Mesodermal cell (in vitro differentiated cells): ENCODE measurements at regions not wholly inside any gene's neighbourhood (a gene's known extent, or its start where the extent isn't known, plus 50 kb on each side); places are given as distances from the start of the nearest gene placed in this dataset.
"Not testable (repeated sequence)": the region's sequence is repeated elsewhere in the genome, so short reads cannot be mapped to it uniquely, and the experiment has no call there.

Experiments used
- H3K27ac ChIP-seq: 2 replicates; pipeline ENCODE4 v1.7.0; 2013; ENCODE audit warnings: mild to moderate bottlenecking, low read depth, low read length, moderate library complexity; ENCODE audit not compliant: severe bottlenecking
- H3K36me3 ChIP-seq: 2 replicates; pipeline ENCODE4 v1.7.1; 2013; ENCODE audit warnings: mild to moderate bottlenecking, low read length, moderate library complexity; ENCODE audit not compliant: control insufficient read depth, insufficient read depth
- H3K4me1 ChIP-seq: one replicate; pipeline ENCODE4 v1.7.1; 2013; ENCODE audit warnings: mild to moderate bottlenecking, low read length; ENCODE audit not compliant: insufficient read depth, control insufficient read depth, poor library complexity, severe bottlenecking
- H3K4me3 ChIP-seq: 2 replicates; pipeline ENCODE4 v1.7.0; 2013; ENCODE audit warnings: low read length, control low read depth, mild to moderate bottlenecking; ENCODE audit not compliant: insufficient read depth, poor library complexity, severe bottlenecking; ENCODE audit errors: extremely low read depth
- H3K9me3 ChIP-seq: 2 replicates; pipeline ENCODE4 v1.7.1; 2013; ENCODE audit warnings: mild to moderate bottlenecking, low read length, moderate library complexity; ENCODE audit not compliant: control insufficient read depth
- WGBS, 2 experiments: methylation state at CpG; one replicate each; pipeline ENCODE4 v1.1.5; 2013; ENCODE audit warnings: missing lambda C conversion rate in 2 of 2; ENCODE audit not compliant: insufficient coverage in 2 of 2; 5-methylcytosine and 5-hydroxymethylcytosine counted together

DNA sequence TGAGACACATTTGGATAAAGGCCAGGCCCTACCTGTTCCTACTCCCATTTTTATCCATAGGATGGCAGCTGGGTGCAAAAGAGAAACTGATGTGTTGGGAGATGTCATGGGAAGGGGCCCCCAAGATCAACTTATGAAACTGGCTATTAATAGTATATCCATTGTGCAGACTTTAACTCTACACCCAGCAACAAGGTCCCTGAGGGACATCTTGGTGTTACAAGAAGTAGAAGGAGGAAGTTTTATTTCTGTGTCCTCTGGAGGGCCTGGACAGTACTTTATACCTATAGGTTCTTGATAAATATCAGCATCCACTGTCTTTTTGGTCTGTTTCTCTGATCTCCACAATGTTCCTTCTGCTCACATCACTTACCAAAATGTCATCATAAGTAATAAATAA is 84.6 kb downstream of the BTG1 start:
- Histone ChIP-seq H3K27ac (no peak overlapping the region), H3K4me1 (peaks cover 12% of the 10 kb centered on the region), H3K9me3 (no peaks in the 10 kb centered on the region), H3K4me3 (no peak overlapping the region), H3K36me3 (no peaks in the 10 kb centered on the region)

DNA sequence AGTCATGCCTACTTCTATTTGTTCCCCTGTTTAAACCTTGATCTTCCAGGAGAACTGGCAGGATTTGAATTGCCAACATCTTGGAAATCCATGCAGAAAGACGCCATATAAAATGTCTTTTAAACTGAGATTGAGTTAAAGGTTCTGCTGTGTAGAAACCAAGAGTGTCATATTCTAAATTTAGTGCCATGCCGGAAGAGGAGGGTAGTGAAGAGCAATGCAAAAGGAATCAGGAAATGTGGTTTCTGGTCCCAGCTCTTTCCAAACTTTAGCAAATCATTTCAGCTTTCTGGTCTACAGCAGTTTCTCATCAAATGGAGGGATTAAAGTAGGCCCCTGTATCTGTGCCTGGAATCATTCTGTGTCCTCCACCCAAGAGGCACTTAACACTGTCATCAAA is 85.7 kb downstream of the BTG1 start:
- Histone ChIP-seq H3K4me3 (no peak overlapping the region), H3K9me3 (no peaks in the 10 kb centered on the region), H3K36me3 (no peaks in the 10 kb centered on the region), H3K27ac (no peak overlapping the region), H3K4me1 (peaks cover 7% of the 10 kb centered on the region)
- WGBS, 2 experiments = 81 to 92% methylated on average over 2 of the region's 2 CpGs

DNA sequence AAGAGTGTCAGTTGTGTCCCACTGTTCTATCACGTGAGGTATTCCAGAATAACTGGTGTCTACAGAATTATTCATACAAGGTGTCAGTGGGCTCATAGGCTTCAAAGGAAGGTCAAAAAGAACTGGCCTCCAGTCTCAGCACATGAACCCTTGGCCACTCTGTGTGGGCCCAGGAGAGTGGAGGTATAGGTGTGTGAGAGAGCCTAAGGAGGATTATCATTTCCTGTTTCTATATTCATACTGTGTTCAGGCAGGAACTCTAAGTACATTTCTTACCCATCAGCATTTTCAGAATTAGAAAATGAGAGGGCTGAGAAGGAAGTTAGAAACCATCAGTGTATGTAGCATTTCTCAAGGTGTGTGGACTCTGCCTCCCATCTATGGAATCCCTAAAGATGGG is 87.0 kb downstream of the BTG1 start:
- 86% methylated on average over 1 of the region's 1 CpG; no CpG with 5 or more reads in 1 of the 2 experiments for WGBS, 2 experiments
- peaks cover 7% of the 10 kb centered on the region for H3K4me1 ChIP-seq
- H3K4me3 ChIP-seq = no peak overlapping the region
- no peaks in the 10 kb centered on the region for H3K9me3 ChIP-seq
- no peaks in the 10 kb centered on the region for H3K36me3 ChIP-seq
- no peak overlapping the region for H3K27ac ChIP-seq

DNA sequence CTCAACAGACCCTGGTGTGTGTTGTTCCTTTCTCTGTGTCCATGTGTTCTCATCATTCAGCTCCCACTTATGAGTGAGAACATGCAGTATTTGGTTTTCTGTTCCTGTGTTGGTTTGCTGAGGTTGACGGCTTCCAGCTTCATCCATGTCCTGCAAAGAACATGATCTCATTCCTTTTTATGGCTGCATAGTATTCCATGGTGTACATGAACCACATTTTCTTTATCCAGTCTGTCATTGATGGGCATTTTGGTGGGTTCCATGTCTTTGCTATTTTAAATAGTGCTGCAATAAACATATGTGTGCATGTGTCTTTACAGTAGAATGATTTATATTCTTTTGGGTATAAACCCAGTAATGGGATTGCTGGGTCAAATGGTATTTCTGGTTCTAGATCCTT is 88.9 kb downstream of the BTG1 start:
- not testable (repeated sequence) for H3K9me3 ChIP-seq, H3K4me3 ChIP-seq, H3K4me1 ChIP-seq, H3K27ac ChIP-seq, H3K36me3 ChIP-seq
- 75% methylated on average over 1 of the region's 1 CpG; no CpG with 5 or more reads in 1 of the 2 experiments for WGBS, 2 experiments

DNA sequence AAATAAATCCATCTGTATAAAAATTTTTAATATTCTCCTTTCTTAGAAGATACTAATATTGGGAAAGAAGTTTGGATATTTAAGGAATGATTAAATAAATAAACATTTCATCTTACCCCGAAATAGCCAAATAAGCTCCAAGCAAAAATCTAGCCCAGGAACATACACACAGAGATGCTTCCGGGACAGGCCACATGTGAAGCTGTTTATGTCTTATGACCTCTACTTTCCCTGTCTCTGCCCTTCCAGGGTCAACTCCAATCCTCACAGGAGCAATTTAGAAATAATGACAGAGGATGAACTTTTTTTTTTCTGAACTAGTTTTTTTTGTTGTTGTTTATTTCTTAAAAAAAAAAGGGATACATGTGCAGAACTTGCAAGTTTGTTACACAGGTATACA is 89.4 kb downstream of the BTG1 start:
- no peaks in the 10 kb centered on the region for H3K9me3 ChIP-seq
- H3K4me1 ChIP-seq = peaks cover 7% of the 10 kb centered on the region
- no peak overlapping the region for H3K27ac ChIP-seq
- H3K36me3 ChIP-seq = no peaks in the 10 kb centered on the region
- no peak overlapping the region for H3K4me3 ChIP-seq
- WGBS, 2 experiments = no CpG with 5 or more reads among the region's 2 CpGs

DNA sequence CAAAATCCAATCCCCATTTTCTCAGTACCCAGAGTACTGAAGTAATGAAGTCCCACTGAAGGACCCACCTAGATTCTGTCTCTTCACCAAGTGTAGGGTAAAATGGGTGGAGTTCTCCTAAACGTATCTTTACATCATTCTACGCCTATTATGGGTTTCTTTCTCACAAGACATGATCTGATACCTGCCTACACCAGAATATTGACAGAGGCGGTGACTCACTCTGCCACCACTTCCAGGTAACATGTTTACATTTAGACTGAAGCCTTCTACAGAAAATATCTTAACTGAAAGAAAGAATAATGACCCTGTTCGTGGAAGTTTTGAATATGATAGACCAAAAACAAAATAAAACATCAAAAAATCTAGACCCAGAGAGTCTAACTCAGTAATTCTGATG is 89.8 kb downstream of the BTG1 start:
- H3K9me3 ChIP-seq = no peaks in the 10 kb centered on the region
- peaks cover 7% of the 10 kb centered on the region for H3K4me1 ChIP-seq
- H3K27ac ChIP-seq = no peak overlapping the region
- H3K4me3 ChIP-seq = no peak overlapping the region
- H3K36me3 ChIP-seq = no peaks in the 10 kb centered on the region
- 80 to 100% methylated on average over 2 of the region's 4 CpGs for WGBS, 2 experiments

DNA sequence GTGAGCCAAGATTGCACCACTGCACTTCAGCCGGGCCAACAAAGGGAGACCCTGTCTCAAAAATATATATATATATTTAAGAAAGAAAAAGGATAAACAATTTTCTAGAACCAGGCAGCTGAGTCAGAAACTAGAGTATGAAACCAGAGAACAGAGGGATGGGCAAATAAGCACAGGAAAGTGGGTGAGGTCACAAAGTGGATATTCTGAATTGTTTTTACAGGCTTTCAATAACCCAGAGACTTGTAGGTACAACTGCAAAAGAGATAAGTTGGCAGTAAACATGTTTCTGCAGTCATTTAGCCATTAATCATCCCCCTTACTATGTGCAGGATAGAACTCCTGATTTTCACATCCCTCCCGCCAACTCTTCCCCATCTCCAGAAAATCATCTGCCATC is 94.2 kb downstream of the BTG1 start:
- H3K36me3 ChIP-seq = no peaks in the 10 kb centered on the region
- H3K4me1 ChIP-seq = no peaks in the 10 kb centered on the region
- no peak overlapping the region for H3K27ac ChIP-seq
- H3K4me3 ChIP-seq = no peak overlapping the region
- H3K9me3 ChIP-seq = no peaks in the 10 kb centered on the region
- 89 to 100% methylated on average over 1 of the region's 2 CpGs for WGBS, 2 experiments

DNA sequence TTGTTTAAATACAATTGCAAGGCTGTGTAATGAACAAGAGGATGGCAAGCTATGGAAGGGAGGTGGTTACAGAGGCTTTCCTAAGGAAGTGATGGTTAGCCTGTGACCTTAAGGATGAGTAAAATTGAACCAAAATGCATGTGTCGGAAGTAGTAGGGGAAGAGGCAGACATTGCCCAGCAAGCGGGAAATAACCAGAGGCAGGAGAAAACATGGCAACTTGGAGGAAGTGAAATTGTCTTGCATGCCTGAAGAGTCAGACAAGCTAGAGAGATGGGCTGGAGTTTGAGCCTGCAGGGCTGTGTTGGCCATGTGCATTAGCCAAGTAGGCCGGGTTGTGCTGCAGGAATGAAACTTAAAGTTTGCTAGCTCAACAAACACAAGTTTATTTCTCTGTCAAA is 96.2 kb downstream of the BTG1 start:
- H3K36me3 ChIP-seq = no peaks in the 10 kb centered on the region
- 82 to 91% methylated on average over 2 to 3 of the region's 3 CpGs for WGBS, 2 experiments
- no peak overlapping the region for H3K4me3 ChIP-seq
- H3K9me3 ChIP-seq = no peaks in the 10 kb centered on the region
- no peaks in the 10 kb centered on the region for H3K4me1 ChIP-seq
- no peak overlapping the region for H3K27ac ChIP-seq

DNA sequence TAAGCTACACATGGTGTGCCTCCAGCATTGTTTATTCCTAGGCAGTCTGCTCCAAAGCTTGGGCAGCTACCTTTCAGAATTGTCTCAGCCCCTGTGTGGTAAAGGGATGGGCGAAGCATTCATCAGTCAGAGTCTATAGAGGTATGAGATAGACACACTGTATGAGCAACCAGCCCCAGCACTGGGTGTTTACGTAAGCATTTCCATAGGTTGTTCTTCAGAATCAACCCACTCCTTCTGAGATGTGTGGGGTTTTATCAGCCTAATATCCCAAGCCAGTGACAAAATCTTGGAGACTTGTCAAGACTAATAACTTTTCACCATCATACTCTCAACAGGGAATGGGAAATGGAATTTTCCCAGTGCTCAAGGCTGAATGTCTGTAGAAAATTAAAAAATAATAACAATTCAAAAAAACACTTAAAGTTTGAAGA is 98.2 kb downstream of the BTG1 start:
- Histone ChIP-seq H3K4me1 (no peaks in the 10 kb centered on the region), H3K27ac (no peak overlapping the region), H3K9me3 (no peaks in the 10 kb centered on the region), H3K4me3 (no peak overlapping the region), H3K36me3 (no peaks in the 10 kb centered on the region)
- 83 to 100% methylated on average over 1 of the region's 2 CpGs for WGBS, 2 experiments

DNA sequence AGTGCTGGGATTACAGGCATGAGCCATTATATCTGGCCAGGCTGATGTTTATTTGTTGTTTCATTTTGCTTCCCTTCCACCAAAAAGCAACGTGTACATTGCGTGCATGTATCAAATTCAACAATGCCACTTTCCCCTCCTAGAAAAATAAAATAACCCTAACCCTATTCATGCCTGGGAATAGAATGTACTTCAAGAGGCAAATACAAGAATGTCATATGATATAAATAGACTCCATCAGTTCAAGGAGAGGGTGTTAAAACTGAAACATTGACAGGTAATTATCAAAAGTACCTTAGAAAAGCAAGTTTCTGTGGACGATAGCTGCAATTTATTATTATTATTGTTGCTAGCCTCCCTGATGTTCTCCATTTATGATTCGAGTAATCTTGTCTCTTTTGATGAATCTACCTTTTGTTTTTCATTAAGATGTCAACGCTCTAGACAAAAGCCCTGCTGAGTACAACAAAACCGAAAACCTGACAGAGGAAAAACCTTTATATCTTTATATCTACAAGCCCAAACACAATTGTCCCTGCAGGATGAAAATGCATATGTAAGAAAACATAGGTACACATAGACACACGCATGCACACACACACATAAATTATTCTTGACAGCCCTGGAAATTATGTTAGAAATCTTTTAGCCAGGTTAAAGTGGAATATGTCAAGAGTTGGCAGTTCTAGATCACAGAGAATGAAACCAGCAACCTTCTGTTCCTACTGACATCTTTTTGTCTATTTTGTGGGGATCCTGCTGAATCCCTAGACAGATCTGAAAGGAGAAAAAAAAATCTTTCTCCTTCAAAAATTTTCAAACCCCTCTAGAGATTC is 98.9 kb downstream of the BTG1 start:
- Histone ChIP-seq H3K36me3 (no peaks in the 10 kb centered on the region), H3K4me1 (peaks cover 5% of the 10 kb centered on the region), H3K27ac (no peak overlapping the region), H3K4me3 (no peak overlapping the region), H3K9me3 (no peaks in the 10 kb centered on the region)
- 80 to 96% methylated on average over 1 to 4 of the region's 7 CpGs for WGBS, 2 experiments

DNA sequence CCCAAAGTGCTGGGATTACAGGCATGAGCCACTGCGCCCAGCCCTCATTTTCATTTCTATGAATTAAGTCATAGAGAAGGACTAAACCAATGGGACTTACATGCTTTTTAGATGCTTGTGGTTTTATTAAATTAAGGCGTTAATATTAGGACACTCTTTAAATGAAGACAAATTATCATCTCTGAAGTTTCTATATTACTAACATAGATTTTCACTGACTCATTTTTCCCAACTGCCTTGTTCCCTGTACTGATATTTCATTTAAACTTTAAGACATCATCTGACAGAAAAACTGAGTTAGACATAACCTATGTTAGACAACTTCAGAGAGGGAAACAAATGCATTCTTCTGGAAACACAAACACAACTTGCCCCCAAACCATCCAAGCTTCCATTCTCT is 99.8 kb downstream of the BTG1 start:
- WGBS, 2 experiments = no CpG with 5 or more reads among the region's 2 CpGs
- Histone ChIP-seq H3K27ac (no peak overlapping the region), H3K9me3 (no peaks in the 10 kb centered on the region), H3K4me3 (no peak overlapping the region), H3K4me1 (peaks cover 8% of the 10 kb centered on the region), H3K36me3 (no peaks in the 10 kb centered on the region)
